Activated naive CD4-positive, alpha-beta T cell treated with anti-CD3 and anti-CD28 coated beads for 36 hours (primary cell): ENCODE measurements at regions not wholly inside any gene's neighbourhood (a gene's known extent, or its start where the extent isn't known, plus 50 kb on each side); places are given as distances from the start of the nearest gene placed in this dataset.

ENCODE experiments used
- CTCF ChIA-PET: fragments of 350-600 bp; sonication (Branson Sonifier 250); formaldehyde crosslinking; loops from one replicate; lab custom pipeline; 2021; ENCODE audit warnings: antibody characterized with exemption; lab: Charles Lee
- DNase-seq: peaks from one replicate; pipeline ENCODE4 v3.0.0-alpha.2; 2020
- H3K27ac Mint-ChIP-seq: one replicate; pipeline ENCODE4 v1.8.0; 2021; ENCODE audit warnings: mild to moderate bottlenecking, mixed read lengths
- H3K27me3 Mint-ChIP-seq: one replicate; pipeline ENCODE4 v1.8.0; 2021; ENCODE audit warnings: low read depth, mixed read lengths
- H3K36me3 Mint-ChIP-seq: one replicate; pipeline ENCODE4 v1.8.0; 2021; ENCODE audit warnings: low read depth, mixed read lengths
- H3K4me1 Mint-ChIP-seq: one replicate; pipeline ENCODE4 v1.8.0; 2021; ENCODE audit warnings: low read depth, mixed read lengths
- H3K4me3 Mint-ChIP-seq: one replicate; pipeline ENCODE4 v1.8.0; 2021; ENCODE audit warnings: mild to moderate bottlenecking, moderate library complexity, mixed read lengths
- H3K9me3 Mint-ChIP-seq: one replicate; pipeline ENCODE4 v1.8.0; 2021; ENCODE audit warnings: mixed read lengths
- intact Hi-C: fragments of 100-400 bp; cut with micrococcal nuclease; formaldehyde crosslinking; loops from one replicate; pipeline ENCODE4 v1.15.1; 2023

DNA sequence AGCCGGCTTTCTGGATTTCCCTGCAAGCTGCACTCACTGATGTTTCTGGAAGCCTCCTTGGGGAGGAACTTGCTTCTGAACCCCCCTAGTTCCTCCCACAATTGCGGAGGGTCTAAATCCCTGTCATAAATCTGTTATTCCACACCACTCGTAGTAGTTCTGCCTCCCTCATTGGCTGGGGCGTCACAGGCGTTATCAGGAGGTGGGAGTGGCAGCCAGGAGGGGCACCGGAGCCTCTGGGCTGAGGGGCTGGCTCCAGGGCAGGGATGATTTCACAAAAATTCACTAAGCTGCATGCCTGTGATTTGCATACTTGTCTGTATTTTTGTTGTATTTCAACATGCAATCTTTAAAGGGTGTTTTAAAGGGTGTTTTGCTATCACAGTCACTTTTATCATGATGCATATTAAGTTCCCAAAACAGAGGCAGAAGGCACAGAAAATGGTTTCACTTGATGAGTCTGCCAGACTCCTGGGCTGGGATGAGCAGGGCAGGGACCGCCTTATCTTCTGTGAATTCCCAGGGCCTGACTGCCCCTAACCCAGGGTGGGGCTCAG is 176.2 kb upstream of the FOXF1 start:
- no peaks in the 10 kb centered on the region for H3K36me3 Mint-ChIP-seq
- peak overlapping the region; percentile 24 for H3K27ac Mint-ChIP-seq
- DNase-seq, result no peak
- CTCF ChIA-PET, result no interaction called here
- intact Hi-C loops, result no loop called here
- H3K4me1 Mint-ChIP-seq, result no peaks in the 10 kb centered on the region
- H3K4me3 Mint-ChIP-seq, result no peak overlapping the region
- H3K9me3 Mint-ChIP-seq, result no peaks in the 10 kb centered on the region
- H3K27me3 Mint-ChIP-seq, result peaks cover 22% of the 10 kb centered on the region

DNA sequence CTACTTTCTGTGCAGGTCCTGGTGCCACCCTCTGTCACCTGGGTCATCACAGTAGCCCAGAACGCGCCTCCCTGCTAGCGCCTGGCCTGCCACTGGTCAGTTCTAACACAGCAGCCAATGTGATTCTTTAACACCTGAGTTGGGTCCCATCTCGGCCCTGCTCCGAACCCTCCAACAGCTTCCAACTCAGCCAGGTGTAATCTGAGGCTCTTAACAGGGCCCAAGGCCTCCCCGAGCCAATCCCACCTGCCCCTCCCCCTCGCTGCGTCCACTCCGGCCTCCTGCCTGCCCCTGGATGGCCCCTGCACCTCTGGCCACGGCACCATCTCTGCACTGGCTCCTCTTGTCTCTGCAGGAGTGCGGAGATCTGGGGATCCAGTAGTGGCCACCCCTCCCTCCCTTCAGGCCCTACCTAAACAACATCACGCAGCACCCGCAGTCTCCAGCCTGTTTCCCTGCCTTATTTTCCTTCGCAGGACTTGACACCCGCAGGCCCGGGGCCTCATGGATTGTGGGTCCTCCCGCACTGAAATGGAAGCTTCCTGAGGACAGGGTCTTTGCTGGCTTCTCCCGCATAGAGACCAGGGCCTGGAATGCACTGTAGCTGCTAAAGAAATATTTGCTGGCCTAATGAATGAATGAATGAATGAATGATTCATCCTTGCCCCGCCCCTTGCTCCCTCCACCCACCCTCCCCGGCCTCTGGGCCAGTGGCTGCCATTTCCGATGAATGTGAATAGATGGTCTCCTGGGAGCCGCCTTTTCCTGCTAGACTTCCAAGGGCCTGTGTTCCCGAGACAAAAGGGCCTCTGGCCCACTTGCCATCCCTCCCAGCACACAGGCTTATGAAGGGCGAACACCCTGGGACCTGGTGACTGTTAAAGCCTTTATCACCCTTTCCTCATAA is 174.8 kb upstream of the FOXF1 start:
- Mint-ChIP-seq H3K4me3 (no peak overlapping the region), H3K27me3 (peaks cover 23% of the 10 kb centered on the region), H3K36me3 (no peaks in the 10 kb centered on the region), H3K4me1 (no peaks in the 10 kb centered on the region), H3K9me3 (no peaks in the 10 kb centered on the region), H3K27ac (no peak overlapping the region)
- intact Hi-C loops, result no loop called here
- CTCF ChIA-PET, result no interaction called here
- no peak for DNase-seq

DNA sequence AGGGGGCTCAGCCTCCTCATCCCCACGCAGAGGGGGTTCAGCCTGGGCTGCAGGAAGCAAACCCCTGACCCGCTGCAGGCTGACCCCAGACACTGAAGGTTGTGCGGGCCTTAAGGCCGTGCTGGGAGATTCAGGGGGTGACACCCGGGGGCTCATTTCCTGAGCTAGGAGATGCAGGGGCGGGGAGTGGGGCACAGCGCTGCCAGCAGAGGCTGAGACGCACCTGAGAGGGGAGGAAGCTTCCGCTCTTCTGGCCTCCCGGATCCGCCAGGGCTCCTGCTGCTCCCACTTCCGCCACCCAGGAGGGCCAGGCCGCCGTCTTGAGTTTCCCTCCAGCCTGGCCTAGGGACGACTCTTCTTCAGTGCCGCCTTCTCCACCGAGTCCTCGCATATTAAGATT is 173.2 kb upstream of the FOXF1 start:
- H3K36me3 Mint-ChIP-seq, result no peaks in the 10 kb centered on the region
- H3K27ac Mint-ChIP-seq, result no peak overlapping the region
- no peak for DNase-seq
- CTCF ChIA-PET, result interaction anchor here (0.6 kb wide), 1 partner anchor 190 kb away, joined by 3 read pairs; no protein-coding TSS in a partner anchor
- intact Hi-C loops, result no loop called here
- no peaks in the 10 kb centered on the region for H3K9me3 Mint-ChIP-seq
- no peak overlapping the region for H3K4me3 Mint-ChIP-seq
- H3K4me1 Mint-ChIP-seq, result no peaks in the 10 kb centered on the region
- H3K27me3 Mint-ChIP-seq, result peaks cover 24% of the 10 kb centered on the region

DNA sequence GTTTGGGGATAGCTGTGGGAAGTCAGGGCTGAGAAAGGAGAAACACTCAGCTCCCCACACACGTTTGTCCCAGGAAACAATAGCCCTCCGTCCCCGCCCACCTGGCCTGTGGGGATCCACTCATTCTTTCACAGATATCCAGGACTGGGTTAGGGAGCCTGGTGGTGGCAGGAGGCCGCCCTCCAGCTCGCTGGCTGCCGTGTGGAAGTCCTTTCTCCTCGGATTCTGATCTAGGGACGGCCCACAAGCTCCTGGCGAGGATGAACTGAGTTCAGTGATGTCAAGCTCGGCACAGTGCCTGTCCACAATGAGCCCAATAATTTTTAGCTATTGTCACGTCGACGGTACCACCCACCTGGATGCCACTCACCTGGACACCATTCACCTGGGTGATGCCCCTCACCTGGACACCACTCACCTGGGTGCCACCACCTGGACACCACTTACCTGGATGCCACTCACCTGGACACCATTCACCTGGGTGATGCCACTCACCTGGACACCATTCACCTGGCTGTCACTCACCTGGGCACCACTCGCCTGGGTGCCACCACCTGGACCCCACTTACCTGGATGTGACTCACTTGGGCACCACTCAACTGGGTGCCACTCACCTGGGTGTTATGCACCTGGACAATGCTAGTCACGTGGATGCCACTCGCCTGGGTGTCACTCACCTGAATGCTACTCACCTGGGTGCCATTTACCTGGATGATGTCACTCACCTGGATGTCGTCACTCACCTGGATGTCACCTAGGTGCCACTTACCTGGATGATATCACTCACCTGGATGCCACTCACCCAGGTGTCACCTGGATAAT is 172.5 kb upstream of the FOXF1 start:
- intact Hi-C loops, result no loop called here
- H3K27ac Mint-ChIP-seq, result no peak overlapping the region
- DNase-seq, result no peak
- no peaks in the 10 kb centered on the region for H3K4me1 Mint-ChIP-seq
- no peaks in the 10 kb centered on the region for H3K36me3 Mint-ChIP-seq
- CTCF ChIA-PET, result no interaction called here
- no peaks in the 10 kb centered on the region for H3K9me3 Mint-ChIP-seq
- no peak overlapping the region for H3K4me3 Mint-ChIP-seq
- H3K27me3 Mint-ChIP-seq, result peaks cover 31% of the 10 kb centered on the region

DNA sequence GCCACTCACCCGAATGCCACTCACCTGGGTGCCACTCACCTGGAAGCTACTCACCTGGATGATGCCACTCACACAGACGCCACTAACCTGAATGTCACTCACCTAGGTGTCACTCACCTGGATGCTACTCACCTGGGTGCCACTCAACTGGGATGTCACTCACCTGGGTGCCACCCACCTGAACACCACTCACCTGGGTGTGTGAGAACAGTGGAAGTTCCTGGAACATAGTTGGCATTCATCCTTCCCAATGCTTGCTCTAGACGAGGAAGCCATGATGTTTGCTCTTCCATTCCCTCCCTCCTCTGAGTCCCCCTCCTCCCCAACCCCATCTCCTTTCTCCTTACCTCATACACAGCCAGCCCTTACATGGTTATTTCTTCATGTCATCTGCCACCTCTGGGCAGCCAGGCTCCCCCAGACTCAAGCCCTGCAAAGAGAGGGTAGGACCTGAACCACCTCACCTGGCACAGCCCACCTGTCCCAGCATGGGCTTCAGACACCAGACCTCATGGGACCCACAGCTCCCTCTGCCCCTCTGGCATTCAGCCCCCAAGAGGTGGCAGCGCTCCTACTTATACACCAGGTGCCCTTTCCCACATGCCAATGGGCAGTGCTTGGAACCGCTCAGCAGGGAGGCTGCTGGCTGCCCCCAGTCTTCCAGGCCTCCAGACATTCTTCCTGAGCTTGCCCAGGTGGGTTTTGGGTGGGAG is 171.8 kb upstream of the FOXF1 start:
- CTCF ChIA-PET, result no interaction called here
- peaks cover 33% of the 10 kb centered on the region for H3K27me3 Mint-ChIP-seq
- no peaks in the 10 kb centered on the region for H3K4me1 Mint-ChIP-seq
- DNase-seq, result no peak
- no peak overlapping the region for H3K4me3 Mint-ChIP-seq
- no peaks in the 10 kb centered on the region for H3K9me3 Mint-ChIP-seq
- no peak overlapping the region for H3K27ac Mint-ChIP-seq
- no peaks in the 10 kb centered on the region for H3K36me3 Mint-ChIP-seq
- intact Hi-C loops, result no loop called here

DNA sequence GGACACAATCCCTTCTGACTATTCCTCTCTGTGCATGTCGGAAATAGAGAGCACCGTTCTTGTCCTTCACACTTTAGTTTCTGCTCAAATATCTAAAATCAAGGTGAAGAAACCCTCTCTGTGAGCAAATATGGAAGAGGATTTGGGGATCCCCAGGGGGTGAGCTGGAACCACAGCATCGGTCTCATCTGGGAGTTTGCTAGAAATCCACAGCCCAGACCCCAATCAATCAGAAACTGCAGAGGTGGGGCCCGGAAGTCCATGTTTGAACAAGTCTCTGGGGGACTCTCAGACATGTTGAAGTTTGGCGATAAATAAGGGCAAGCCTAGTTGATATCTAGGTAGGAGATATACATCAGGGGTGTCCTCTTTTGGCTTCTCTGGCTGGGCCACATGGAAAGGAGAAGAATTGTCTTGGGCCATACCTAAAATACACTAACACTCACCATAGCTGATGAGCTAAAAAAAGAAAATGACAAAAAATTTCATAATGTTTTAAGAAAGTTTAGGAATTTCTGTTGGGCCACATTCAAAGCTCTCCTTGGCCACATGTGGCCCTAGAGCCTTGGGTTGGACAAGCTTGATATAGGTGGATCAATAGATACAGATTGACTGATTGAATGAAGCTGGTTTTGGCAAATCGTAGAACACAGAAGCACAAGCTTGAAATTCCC is 168.0 kb upstream of the FOXF1 start:
- H3K9me3 Mint-ChIP-seq, result no peaks in the 10 kb centered on the region
- no peaks in the 10 kb centered on the region for H3K36me3 Mint-ChIP-seq
- no peak overlapping the region for H3K4me3 Mint-ChIP-seq
- peaks cover 49% of the 10 kb centered on the region for H3K27me3 Mint-ChIP-seq
- DNase-seq, result no peak
- CTCF ChIA-PET, result interaction anchor here (0.6 to 2.1 kb wide), 4 partner anchors 175 to 521 kb away, joined by 3 to 6 read pairs (median 3); no protein-coding TSS in a partner anchor
- no peaks in the 10 kb centered on the region for H3K4me1 Mint-ChIP-seq
- no peak overlapping the region for H3K27ac Mint-ChIP-seq
- intact Hi-C loops, result no loop called here

DNA sequence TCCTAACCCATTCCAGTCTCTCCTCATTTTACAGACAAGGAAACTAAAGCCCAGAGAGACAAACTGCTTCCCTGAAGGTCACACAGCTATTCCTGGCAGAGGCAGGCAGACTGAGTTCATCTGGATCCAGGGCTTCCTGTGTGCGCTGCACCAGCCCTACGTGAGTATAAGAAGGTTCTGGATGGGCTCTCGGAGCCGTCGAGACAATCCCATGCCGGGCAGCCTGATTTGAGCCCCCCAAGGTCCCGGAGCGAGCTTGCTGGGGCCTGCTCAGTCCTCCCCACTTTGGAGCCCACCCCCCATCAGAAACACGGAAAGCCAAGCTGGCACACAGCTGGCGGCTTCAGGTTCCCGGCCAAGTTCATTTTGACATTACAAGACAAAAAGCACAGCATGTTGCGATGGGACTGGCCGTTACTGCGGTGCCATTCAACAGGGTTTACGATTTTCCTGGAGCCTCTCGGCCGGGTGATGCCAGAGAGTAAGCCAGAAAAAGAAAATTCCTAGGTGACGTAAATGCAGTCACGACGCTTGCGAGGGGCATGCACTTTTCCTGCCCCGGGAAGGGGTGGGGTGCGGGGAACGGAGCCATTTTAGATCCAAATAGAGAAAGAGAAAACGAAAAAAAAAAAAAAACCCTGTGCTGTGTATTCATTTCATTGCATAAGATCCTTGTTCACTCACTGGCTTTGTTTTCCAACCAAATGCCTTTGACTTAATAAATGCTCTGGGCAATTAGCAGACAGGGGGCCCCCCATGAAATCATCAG is 167.1 kb upstream of the FOXF1 start:
- H3K4me1 Mint-ChIP-seq, result no peaks in the 10 kb centered on the region
- H3K4me3 Mint-ChIP-seq, result no peak overlapping the region
- no peaks in the 10 kb centered on the region for H3K9me3 Mint-ChIP-seq
- intact Hi-C loops, result no loop called here
- H3K27me3 Mint-ChIP-seq, result peaks cover 52% of the 10 kb centered on the region
- CTCF ChIA-PET, result interaction anchor here (0.9 to 2.1 kb wide), 2 partner anchors 175 to 522 kb away, joined by 3 to 6 read pairs; no protein-coding TSS in a partner anchor
- DNase-seq, result no peak
- H3K36me3 Mint-ChIP-seq, result no peaks in the 10 kb centered on the region
- H3K27ac Mint-ChIP-seq, result no peak overlapping the region

DNA sequence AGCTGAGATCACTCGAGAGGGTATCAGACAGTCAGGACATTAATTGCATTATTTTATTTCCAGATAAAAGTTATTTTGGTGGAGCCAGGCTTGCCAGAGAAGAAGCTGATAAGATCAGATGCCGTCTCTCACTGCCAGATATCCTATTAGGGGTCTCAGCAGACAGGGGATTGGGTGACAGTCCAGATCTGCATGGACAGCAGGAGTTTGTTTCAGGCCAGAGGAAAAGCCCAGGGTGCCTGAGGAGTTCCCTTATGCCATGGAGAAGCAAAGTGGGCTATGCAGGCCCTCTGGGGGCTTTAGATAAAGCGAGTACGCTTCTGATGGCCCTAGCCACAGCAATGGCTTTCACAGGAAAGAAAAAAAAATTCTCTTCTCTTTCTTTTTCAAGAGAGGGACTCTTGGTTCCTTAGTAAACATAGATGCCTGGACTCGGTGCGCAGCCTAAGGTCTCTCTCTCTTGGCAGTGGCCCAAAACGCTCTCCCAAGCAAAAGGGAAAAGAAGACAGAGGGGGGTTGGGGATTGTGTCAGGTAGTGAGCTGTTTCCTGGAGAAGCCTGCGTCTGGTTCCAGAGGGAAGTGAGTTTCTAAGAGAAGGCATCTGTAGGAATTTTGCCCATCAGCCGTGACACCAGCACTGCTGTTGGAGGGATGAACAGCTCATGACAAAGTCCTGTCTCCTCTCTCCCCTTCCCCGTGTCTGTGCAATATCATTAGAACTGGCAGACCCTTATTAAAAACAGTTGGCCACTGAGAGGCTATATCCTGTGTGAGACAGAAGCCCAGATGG is 166.3 kb upstream of the FOXF1 start:
- Mint-ChIP-seq H3K27ac (no peak overlapping the region), H3K9me3 (no peaks in the 10 kb centered on the region), H3K4me3 (no peak overlapping the region), H3K36me3 (no peaks in the 10 kb centered on the region), H3K4me1 (no peaks in the 10 kb centered on the region), H3K27me3 (peaks cover 55% of the 10 kb centered on the region)
- DNase-seq, result no peak
- CTCF ChIA-PET, result interaction anchor here (2.1 kb wide), 1 partner anchor 174 kb away, joined by 6 read pairs; no protein-coding TSS in a partner anchor
- intact Hi-C loops, result no loop called here

DNA sequence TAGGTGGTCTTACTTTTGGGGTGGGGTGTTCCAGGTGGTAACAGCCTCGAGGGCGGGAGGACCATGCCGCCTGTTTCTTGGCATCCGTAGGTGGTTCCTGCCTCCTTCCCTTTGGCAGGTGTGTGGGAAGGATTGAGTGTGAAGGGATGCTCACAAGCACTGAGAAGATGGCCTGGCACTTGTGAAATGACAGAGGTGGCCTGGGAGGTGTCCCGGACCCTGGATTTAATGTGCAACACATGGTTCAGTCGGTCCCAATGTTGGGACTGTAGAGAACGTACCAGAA is 165.8 kb upstream of the FOXF1 start:
- H3K4me3 Mint-ChIP-seq, result no peak overlapping the region
- no peak overlapping the region for H3K27ac Mint-ChIP-seq
- no peaks in the 10 kb centered on the region for H3K36me3 Mint-ChIP-seq
- H3K9me3 Mint-ChIP-seq, result no peaks in the 10 kb centered on the region
- H3K4me1 Mint-ChIP-seq, result no peaks in the 10 kb centered on the region
- no peak for DNase-seq
- H3K27me3 Mint-ChIP-seq, result peaks cover 56% of the 10 kb centered on the region
- intact Hi-C loops, result no loop called here
- CTCF ChIA-PET, result no interaction called here

DNA sequence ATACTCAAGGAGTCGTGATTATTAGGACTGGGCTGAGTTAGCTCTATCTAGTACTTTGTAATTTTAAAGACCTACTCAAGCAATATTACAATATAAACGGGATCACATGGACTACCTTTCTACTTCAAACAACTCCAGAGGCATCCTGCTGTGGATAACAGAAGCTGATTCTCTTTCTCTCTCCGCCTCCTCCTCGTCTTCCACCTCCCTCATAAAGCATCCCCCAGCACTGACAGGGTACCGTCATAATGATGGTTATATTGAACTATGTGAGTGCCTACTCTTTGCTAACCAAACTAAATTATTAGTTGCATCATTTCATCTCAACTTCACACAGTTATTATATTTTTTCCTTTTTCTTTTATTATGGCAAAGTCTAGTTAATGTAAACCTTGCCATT is 165.4 kb upstream of the FOXF1 start:
- Mint-ChIP-seq H3K36me3 (no peaks in the 10 kb centered on the region), H3K9me3 (no peaks in the 10 kb centered on the region), H3K4me1 (no peaks in the 10 kb centered on the region), H3K4me3 (no peak overlapping the region), H3K27me3 (peaks cover 59% of the 10 kb centered on the region), H3K27ac (no peak overlapping the region)
- intact Hi-C loops, result no loop called here
- CTCF ChIA-PET, result no interaction called here
- no peak for DNase-seq

DNA sequence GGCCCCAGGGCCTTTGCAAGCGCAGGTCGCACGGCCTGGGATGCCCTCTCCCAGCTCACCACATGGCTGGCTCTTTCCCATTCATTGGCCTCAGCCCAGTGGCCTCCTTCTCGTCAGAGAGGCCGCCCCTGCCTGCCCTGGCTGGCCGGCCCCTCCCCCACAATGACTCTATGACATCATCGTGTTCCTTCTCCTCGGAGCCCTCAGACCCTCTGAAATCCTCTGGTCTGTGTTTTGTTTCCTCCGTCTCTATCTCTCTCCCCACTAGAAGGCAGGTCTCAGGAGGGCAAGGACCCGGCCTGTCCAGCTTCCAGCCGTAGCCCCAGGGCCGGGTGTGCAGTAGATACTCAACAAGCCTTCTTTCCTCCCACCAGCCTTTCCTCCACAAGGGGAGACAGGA is 164.8 kb upstream of the FOXF1 start:
- H3K4me3 Mint-ChIP-seq, result no peak overlapping the region
- CTCF ChIA-PET, result no interaction called here
- intact Hi-C loops, result no loop called here
- H3K4me1 Mint-ChIP-seq, result no peaks in the 10 kb centered on the region
- H3K27ac Mint-ChIP-seq, result no peak overlapping the region
- DNase-seq, result no peak
- no peaks in the 10 kb centered on the region for H3K9me3 Mint-ChIP-seq
- no peaks in the 10 kb centered on the region for H3K36me3 Mint-ChIP-seq
- peaks cover 60% of the 10 kb centered on the region for H3K27me3 Mint-ChIP-seq
